Bone marrow (tissue), 2 donors: ENCODE measurements at regions not wholly inside any gene's neighbourhood (a gene's known extent, or its start where the extent isn't known, plus 50 kb on each side); places are given as distances from the start of the nearest gene placed in this dataset.

Source experiments
- DNase-seq, 2 donors: peaks; one replicate each; lab custom pipeline; 2025; lab: John Stamatoyannopoulos, UW

DNA sequence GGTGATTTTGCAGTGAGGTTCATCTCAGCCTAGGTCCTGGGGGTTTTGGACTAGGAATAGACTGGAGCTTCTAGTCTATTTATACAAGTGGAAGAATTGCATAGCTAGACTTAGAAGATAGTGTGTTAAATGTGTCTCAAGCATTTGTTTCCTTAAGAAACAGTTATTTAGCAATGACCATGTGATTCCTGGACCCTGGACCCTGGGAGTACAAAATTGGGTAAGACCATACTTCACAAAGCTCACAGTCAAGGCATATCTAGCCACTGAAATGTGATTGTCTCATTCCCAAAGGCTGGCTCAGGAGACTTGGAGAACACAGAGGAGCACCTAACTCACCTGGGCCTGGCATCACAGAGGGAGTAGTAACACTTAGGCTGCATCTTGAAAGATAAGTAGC lies 754.5 kb downstream of the SATB2 start:
- no peak for DNase-seq

DNA sequence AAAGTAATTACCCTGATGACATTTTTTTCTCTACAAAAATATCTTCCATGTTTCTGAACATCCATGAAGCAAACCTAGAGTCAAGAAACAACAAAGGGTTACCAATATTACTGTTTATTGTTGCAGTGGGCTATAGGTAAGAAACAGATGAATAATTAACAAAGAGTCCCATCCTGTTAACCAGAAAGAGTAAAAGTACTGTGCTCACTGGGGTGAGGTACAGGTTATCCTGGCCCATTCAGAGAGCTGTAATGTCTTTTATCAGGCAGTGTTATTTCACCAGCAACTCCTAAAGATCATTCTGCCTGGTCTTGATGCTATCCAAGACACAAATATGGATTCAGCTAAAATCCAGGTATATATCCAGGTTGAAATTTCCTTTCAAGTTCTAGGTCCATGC lies 754.9 kb downstream of the SATB2 start:
- DNase-seq, result no peak

DNA sequence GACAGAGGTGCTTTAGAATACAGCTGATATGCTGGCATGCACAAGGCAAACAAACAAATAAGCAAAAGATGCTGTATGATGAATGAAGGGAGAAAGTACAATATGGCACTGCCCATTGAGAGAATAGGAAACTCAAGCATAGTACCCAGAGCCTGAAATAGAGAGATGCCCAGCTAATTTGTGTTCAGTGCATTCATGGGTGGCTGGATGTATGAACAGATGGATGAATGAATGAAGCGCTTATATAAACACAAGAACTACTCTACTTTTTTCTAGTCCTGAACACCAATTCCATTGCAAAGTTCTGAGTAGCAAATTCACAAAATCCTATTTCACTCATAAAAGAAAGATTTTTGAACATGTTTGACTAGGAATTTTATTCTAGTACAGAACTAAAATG lies 756.3 kb downstream of the SATB2 start:
- no peak for DNase-seq

DNA sequence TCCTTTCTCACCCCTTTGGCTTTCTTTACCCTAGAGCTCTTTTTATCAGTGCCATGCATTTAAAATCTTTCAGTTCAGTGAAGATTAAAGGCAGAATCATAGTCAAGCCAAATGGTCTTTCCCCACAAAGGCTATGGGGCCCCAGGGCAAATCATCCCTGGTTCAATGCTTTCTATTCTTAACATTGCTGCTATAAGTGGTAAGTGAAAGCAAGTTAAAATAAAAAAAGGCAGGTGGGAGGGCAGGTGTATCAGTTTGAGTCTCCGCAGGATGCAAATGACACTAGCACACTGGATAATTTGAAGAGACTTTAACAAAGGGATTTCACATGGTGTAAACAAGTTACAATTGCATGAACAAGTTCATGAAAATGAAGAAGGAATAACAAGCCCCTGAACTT lies 757.4 kb downstream of the SATB2 start:
- DNase-seq, result no peak

DNA sequence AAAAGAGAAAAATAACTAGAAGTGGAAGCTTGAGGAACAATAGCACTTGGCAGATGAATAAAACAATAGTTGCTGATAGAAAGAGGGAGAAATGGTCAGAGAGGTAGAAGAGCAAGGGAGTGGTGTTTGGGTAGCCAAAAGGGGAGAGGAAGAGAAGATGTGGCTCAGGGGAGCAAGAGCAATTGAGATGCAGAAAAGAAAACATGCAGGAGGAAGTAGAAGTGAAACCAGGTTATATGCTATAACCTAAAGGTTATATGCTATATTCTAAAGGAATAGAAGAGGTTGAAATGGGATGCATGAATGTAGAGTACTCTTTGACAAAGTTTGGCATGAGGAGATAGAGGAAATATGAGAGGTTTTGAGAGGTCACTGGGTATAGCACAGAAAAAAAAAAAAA lies 759.5 kb downstream of the SATB2 start:
- no peak for DNase-seq

DNA sequence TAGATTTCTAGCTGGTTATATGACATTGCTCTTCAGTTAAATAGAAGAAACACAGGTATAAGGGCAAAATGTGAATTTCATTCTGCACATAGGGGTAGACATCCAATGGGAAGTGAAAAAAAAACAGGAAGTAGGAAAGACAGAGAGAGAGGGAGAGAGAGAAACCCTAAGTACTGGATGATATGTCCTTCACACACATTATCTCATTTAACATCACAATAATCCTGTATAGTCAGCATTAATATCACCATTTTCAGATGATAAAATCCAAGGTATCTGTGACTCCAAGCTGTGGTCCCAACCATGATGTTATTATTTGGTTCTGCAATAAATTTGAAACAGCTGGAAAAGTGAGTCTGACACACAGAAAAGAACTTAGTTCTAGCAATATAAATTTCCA lies 759.9 kb downstream of the SATB2 start:
- DNase-seq, result no peak

DNA sequence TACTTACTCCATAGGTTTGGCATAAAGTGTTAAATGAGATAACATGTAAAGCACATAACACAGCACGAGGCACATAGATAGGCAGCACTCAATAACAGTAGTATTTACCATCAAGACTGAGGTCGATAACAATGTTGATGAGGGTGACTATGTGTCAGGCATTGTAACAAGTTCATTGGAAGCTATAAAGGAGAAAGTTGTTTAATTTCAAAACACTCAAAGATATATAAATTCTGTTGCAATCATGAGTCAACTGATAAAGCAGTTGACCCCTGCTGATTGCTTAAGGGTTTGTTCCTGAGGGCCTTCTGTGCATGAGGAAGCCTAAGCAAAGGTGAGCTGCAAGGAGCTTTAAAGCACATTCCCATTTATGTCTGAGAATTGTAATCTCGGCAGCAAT lies 760.5 kb downstream of the SATB2 start:
- no peak for DNase-seq

DNA sequence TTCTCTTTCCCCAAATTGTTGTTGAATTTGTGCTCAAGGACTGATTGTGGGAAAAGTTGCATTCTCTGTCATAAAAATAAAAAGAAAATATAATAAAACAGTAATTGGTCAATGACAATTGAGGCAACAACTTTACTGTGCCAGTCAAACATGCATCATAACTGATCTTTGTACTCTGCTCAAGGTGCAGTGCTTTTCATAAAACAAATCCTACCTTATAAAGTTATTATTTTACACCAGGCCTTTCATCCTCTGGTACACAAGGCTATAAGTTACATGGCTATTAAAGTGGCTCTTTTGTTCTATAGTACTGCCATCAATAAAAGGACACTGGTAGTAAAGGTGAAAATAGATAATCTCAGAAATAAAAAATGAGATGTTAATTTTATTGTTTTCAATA lies 761.9 kb downstream of the SATB2 start:
- DNase-seq, result no peak

DNA sequence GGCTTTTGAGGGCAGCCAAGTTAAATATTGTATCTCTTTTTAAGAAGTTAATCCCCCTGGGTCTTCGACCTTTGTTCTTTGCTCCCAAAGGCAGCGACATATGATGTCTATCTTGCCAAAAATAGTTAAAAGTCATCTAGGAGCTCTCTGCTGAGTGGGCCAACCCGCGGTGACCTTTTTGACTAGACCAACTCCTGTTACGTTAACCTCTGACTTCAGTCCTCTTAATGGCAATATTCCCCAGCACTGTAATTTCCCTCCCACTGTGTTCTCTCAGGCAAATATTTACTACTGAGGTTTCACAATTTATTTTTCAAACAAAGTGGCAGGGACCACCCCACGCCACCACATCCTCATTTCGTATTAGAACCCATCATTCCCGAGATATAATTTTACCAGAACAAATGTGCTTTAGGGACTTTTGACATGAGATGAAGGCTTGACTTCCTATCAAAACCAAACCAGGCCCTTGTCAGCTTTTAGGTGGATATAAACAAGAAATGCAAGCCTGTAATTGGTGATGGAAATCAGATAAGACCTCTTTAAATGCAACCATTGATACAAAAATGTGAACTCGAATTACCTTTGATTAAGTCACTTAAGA lies 764.7 kb downstream of the SATB2 start:
- DNase-seq, result no peak

DNA sequence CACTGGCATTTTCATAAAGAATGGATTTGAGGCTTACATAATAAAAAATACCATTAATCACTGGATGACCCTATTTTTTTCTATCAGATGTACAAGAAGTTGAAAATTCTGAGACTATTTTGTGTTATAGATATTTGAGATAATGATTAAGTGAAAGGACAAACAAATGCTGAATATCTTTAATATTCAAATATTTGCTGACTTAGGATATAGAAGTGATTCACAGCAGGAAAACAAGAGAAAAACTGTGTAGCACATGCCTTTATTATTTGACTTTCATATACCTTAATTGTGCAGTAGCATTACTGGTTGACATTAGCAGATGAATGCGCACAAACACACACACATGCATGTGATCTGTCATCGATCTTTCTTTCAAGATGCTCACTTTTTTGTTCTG lies 766.5 kb downstream of the SATB2 start:
- no peak for DNase-seq

DNA sequence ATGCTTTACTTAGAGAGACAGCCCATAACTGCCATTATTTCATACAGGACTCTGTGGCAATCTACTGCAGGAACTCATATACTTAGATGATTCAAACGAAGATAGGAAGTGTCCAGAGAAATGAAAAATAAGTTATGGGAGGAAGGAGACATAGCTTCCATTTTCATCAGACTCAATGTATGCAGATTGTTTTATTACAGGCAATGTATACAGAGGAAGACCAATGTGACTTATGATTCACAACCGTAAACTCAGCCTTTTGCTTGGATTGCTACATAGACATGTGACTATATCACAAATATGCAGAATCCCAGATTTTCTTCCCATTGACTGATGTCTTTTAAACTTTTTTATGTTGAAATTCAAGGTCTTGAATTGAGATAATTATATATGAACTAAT lies 793.4 kb downstream of the SATB2 start:
- no peak for DNase-seq

DNA sequence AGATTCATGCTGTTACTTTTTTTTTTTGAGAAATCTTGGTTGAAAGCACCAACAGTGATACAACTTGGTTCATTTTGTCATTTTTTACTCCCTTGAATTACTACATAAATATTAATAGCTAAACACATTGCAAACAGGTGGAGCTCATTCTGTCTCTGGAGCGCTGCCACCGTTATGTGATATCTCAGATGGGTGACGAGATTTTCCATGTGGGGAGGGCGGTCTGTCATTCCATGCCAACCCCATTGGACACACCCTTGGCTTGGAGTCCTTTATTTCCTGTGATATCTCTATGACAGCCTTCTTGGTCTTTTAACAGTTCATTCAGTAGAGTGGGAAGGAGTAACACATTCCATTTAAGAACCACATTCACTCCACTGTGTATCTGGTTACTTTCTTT lies 794.8 kb downstream of the SATB2 start:
- no peak for DNase-seq

DNA sequence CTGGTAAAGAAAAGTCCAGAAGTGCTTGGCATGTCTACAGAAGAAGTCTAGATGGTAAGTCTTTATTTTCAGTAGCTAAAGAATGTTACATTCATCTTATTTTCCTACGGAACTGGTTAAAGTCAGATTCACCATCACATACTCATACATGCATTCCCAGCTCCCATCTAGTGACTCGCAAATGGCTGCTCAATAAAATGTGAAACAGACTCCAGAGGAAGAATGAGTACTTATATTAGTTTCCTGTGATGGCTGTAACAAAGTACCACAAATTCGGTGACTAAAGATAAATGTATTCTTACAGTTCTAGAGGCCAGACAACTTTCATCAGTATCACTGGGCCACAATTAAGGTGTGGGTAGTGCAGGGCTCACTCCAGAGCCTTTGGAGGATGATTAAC lies 797.2 kb downstream of the SATB2 start:
- DNase-seq, result no peak

DNA sequence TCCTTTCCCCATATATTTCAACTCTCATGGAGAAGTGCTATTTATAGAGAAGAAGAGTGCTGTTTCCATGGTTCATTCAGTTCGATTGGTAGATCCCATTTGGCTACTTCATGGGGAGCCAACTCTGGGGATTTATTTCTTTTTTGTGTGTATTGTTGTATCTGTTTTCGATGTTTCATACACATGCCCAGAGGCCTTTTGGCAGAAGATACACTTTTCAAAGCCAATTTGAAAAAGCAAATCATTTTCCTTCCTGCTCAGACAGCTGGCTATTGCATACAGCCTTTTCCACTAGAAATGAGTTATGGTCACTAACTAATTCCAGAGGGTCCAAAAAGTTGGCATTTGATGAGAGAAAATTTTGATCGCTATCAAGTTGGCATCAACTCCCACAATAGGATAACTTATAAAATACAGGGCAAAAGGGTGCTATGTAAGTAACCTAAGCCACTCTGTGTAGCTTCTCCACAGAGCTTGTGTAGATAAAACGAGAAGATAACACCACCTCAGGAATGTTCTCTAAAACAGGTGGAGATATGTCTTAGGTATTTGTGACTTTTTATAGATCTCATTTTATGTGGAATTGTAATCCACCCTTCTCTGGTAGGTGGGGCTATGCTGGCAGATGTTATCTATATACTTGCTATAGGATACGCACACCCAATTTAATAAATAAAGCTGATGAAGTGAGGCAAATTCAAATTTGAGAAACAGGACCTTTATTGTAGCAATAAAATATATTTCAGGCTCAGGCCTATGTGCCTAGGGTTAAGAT lies 798.5 kb downstream of the SATB2 start:
- no peak for DNase-seq

DNA sequence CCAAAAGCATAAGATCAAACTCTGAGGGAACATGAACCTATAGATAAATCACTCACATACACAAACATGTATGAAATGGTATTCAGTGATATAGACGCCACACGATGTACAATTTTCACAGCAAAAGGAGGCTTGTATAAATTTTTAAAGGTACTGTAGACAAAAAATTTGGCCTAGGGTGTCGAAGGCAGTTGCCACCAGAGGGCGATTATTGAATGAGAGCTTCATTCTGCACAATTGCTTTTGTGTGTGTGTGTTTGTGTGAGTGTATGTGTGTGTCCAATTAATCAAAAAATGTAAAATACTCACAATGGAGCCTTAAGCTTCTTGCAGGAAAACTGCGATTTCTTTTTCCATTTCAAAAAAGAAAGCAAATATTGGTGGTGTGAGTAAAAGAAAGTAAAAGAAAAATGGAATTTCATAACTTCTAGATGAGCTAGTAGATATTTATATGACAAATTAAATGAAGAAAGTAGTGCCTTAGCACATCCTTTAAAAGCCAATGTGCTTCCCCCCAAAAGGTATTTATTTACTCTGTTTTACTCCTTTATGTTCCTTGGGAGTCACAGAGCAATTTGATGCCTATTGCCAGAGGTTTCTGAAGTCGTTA lies 800.1 kb downstream of the SATB2 start:
- DNase-seq, result no peak

DNA sequence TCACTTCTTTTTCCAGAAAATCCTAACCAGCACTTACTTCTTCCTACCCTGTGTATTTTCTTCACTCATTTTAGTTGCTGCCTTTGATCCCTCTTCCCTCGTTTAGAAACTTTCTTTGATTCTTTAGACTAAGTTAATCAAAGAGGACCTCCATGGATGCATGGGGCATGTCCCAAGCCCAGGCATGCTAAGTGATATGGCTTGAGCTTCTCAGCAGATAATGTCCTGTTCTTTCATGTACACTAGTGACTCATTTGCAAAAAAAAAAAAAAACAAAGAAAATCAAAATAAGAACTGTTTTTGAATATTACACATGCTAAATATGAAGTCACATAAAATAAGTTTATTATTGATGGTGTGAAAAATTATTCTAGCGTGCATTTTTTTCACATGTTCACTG lies 800.9 kb downstream of the SATB2 start:
- no peak for DNase-seq

DNA sequence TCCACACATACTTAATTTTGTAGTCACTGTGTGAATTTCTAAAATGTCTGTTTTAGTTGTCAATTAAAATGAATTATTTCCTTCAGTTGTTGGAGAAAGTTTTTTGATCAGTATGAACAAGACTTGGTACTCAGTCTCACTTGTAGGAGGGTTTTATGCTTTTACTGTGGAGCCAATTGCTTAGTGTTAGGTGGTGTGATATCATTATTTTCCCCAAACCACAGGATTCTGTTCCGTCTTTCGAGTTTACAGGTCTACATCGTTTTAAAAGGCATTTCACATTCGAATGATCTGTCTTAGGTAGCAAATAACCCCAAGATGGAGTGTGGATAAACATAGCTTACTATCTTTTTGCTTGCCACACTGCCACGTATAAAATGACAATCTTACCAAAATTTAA lies 803.1 kb downstream of the SATB2 start:
- DNase-seq, result no peak

DNA sequence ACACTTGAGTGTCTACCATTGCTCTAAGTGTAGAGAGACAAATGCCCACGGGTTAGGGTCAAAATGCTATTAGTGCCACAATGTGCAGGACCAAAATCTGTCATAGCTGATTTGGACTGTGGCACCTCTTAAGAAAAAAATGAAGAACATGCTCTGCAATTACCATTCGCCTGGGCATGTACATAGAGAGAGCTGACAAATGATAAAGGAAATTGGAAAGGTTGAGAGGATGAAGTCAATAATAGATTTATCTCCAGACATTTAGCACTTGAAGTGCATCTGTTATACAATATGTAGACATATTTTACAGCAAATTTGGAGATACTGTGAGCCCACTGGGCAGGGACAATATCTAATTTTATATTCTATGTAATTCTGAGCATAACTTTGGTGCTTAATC lies 804.4 kb downstream of the SATB2 start:
- DNase-seq, result no peak

DNA sequence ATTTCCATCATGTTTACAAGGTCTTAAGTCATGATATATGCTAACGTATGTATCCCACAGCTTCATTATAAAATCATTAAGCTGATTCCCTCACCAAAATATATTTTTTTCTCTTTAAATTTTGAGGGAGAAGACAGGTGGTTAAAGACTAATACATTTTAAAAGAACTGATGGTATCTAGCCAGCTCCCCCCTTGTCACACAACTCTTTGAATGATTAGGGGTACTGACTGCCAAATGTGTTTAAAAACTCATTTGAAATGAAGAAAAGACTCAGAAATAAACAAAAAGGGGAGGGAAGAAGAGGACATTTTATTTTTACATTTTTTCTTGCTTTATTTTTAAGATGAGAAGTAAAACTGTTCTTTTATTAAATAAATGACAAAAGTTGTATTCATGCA lies 805.3 kb downstream of the SATB2 start:
- no peak for DNase-seq

DNA sequence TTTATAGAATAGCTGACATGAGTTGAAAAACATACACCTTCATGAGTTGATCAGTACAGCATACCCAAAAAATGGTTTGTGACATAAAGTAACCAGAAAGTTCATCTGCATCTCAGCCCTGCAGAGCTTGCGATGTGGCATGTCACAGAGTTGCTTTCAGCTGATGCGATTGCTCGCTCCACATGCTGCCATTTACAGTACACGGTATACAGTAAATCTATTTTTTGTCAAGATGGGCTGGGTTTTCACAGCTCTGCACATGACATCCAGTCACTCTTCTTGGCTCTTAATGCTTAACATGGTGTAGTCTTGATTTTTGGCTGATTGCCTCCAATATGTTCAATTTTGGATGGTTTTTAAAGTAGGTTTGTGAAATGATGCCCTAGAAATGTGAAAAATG lies 811.9 kb downstream of the SATB2 start:
- DNase-seq, result no peak

DNA sequence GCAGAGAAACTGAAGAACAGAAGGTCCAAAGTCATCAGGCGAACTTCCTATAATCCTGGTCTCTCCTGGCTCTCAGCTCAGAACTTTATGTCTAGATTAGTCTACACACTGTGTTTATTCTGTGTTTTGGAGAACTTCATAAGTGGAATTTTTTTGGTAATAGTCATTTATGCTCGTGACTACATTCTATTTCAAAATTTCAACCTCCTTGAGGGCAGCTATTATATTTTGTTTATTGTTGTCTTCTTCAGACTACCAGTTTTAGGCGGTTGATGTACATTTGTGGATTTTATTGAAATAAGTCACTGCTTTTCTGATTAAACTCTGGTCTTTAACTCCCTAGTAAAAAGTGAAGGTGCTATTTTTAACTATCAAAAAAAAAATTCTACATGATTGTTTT lies 816.6 kb downstream of the SATB2 start:
- no peak for DNase-seq

DNA sequence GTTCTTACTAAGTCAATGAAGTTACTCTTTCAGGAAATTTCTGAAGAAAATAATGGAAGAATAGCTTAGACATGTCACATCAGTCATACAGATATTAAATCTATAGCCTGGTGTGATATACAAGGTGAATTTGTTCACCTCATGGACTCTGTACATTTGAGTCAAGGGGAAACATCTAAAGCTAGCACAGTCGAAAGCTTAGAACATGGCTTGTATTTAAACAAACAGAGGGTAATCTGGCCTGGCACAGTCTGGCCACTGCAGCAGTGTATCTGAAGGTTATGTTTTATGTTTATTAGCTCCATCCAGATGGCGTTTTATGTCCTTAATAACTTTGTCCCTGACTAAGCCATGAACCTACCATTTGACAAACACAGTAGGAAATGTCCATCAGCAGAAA lies 817.3 kb downstream of the SATB2 start:
- DNase-seq, result no peak

DNA sequence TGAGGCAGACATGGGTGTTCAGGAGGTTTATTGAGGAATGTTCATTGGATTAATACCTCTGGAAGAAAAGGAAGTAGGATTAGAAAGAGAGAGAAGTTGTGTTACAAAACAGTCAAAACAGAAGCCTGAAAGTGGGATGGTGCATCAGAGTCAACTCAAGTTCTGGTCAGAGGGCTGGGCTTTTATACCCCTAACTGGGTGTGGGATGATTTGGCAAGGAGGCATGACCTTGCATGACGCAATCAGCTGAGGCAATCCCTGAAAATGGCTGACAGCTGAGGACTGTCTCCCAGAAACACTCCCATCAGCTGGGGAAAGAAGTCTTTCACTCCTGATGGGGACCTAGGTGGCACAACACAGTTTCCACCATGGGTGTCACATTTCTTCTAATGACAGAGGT lies 818.2 kb downstream of the SATB2 start:
- no peak for DNase-seq

DNA sequence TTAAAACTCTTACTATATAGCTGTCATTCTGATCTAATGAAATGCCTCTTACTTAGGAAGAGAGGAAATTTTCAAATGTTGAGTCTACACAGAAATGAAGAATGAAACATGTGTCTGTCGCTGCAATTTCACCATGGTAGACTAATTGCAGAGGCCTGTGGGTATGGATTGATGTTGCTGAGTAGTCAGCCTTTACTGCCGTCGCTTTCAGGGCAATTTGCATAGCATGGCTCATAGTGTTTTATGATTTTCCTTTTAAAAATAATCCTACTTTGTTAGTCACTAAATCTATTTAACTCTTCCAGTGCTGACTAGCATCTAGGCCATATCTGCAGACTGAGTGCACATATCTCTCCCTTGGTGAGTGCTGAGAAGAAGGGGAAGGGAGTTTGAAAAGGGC lies 819.2 kb downstream of the SATB2 start:
- no peak for DNase-seq
